ENCODE measurements at regions not wholly inside any gene's neighbourhood (a gene's known extent, or its start where the extent isn't known, plus 50 kb on each side); places are given as distances from the start of the nearest gene placed in this dataset.
"Not testable (repeated sequence)": the region's sequence is repeated elsewhere in the genome, so short reads cannot be mapped to it uniquely, and the experiment has no call there.

DNA sequence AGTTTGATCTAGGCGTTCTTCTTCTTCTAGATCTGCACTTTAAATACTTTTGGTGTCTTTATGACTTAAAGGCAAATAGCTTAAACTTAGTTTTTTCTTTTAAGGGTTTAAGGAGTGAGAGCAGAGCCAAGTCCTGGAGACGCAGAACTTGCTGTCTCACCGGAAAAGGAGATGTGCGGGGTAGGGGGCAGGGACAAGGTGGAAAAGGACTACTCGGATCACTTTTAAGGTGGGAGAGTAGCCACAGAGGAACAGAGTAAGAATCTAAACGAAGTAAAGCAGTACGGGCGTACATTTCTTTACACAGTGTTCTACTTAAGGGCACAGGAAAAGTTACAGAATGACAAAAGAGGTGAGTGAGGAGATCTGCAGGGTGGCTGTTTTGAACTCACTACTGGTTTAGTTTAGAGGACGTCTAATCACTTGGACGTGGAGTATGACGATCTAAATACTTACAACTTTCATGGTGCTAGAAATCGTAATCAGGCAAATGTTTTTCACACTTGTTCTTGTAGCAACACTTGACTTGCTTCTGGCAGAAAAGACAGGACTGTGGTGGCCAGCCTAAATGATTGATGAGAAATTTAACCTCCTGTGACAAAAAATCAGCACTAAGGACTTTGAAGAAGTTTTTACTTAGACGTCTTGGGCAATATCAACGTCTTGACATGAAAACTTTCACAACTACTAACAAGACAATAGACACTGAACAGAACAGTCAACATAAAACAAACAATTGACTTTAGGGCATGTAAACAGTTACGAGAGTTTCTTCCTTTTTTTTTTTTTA lies 127.0 kb downstream of the ART5 start:
- not testable (repeated sequence) for DNase-seq (ENCODE audit: low read depth in 2 of 2)

- not testable (repeated sequence) for DNase-seq (ENCODE audit: low read depth in 2 of 2)
These were observed 128.5 kb downstream of the ART5 start for GRCh38 chr11:3513311-3513710.

DNA sequence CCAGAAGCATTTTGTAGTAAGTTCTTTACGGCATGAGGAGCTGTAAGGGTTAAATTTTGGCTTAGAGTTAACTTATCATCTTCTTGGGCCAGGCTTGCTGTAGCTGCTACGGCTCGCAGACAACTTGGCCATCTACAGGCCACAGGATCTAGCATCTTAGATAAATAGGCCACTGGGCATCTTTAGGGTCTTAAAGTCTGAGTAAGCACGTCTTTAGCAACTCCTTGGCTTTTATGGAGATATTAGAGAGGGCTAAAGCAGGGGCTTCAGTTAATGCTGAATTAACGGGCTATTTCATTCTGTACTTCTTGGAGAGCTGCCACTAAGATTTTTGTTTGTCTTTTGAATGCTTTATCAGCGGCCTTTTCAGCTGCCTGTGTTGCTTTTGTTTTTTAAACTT lies 129.0 kb downstream of the ART5 start:
- not testable (repeated sequence) for DNase-seq (ENCODE audit: low read depth in 2 of 2)

DNA sequence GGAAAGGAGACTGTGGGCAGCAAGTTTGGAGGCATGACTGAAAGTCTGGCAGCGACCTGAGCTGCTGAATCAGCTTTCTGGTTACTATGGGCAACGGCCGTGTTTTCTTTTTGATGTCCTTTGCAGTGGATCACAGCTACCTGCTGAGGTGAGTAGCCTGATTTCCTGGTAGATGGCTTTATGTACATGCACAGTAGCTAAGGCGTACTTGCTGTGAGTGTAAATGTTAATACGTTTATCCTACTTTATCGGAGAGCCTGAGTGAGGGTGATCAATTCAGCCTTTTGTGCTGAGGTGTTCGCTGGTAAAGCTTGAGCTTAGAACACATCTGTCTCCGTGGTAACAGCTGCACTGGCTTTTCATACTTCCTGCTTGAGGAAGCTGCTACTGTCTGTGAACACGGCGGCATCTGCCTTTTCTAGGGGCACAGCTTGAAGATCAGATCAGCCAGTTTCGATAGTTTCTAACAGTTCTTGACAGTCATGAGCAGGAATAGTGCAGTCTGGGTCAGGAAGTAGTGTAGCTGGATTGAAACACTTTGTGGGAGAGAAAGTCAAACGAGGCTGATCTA lies 129.6 kb downstream of the ART5 start:
- not testable (repeated sequence) for DNase-seq (ENCODE audit: low read depth in 2 of 2)

DNA sequence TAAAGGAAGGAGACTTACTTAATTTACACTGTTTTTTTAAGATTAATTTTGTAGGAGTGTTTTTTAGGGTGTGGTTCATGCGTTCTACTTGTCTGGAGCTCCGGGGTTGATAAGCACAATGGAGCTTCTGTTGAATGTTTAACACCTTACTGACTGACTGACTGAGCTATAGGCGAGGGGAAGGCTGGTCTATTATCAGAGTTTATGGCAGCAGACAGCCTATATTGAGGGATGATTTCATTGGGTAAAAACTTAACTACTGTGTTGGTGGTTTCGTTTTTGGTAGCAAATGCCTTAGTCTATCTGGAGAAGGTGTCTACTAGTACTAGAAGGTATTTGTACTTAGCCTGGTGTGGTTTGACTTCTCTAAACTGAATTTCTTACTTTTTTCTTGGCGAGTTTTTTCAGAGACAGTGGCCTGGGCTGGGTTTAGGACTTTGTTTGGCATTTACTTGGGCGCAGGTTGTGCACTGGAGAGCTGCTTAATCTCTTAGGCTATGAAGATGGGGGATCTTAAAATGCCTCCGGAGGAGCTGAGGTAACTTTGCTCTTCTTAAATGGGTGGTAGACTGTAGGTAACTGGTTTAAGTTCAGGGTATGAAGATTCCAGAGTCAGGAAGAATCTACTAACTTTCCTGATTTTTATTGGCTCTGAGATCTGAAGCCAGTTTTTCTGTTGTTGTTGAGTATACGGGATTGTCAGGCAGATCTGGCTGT lies 130.2 kb downstream of the ART5 start:
- DNase-seq (ENCODE audit: low read depth in 2 of 2) = not testable (repeated sequence)

- DNase-seq (ENCODE audit: low read depth in 2 of 2) = not testable (repeated sequence)
These were observed 130.6 kb upstream of the ZNF195 start for GRCh38 chr11:3509563-3509962.

DNA sequence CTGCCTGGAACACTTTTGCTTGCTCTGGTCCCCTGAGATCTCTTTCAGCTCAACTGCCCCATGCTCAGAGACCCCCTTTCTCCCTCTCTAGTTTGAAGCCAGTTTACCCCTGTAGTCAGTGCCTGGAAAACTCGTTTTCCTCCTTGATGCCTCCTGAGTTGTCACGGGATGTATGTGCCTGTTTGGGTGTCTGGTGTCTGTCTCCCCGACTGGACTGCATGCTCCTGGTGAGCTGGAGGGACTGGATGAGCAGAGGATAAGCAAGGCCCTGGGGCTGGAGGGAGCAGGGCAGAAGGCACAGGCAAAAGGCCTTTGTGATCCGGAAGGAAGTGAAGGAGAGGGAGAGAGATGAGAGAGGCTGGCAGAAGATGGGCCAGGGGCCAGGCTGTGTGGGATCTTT lies 120.3 kb upstream of the ZNF195 start:
- DNase-seq (ENCODE audit: low read depth in 2 of 2) = not testable (repeated sequence)

- not testable (repeated sequence) for DNase-seq (ENCODE audit: low read depth in 2 of 2)
These were observed 119.4 kb upstream of the ZNF195 start for GRCh38 chr11:3498356-3498755.

DNA sequence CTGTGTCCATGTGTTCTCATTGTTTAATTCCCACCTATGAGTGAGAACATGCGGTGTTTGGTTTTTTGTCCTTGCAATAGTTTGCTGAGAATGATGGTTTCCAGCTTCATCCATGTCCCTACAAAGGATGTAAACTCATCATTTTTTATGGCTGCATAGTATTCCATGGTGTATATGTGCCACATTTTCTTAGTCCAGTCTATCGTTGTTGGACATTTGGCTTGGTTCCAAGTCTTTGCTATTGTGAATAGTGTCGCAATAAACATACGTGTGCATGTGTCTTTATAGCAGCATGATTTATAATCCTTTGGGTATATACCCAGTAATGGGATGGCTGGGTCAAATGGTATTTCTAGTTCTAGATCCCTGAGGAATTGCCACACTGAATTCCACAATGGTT lies 114.2 kb upstream of the ZNF195 start:
- not testable (repeated sequence) for DNase-seq (ENCODE audit: low read depth in 2 of 2)

DNA sequence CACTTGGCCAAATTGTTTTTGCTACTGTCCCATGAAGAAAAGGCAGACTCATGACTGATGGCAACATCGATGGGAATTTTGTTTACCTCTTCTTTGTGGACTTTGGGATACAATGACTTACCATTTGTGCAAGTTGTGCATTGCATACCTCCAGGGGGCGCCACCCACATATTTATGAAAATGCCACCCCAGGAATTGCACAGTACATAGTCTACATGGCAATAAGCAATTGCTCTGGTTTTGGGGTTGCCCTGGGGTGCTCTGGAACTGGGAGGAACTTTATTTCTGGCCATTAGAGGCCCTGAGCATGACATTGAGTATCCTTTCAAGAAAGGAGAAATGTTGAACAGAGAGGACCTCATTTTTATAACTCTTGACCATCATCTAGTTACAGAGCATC lies 109.1 kb upstream of the ZNF195 start:
- DNase-seq (ENCODE audit: low read depth in 2 of 2) = not testable (repeated sequence)

GRCh38 chr11:3485737-3486136 lies 106.8 kb upstream of the ZNF195 start:
- DNase-seq (ENCODE audit: low read depth in 2 of 2) = not testable (repeated sequence)

GRCh38 chr11:3476937-3477885 lies 98.3 kb upstream of the ZNF195 start:
- not testable (repeated sequence) for DNase-seq (ENCODE audit: low read depth in 2 of 2)

- DNase-seq (ENCODE audit: low read depth in 2 of 2) = not testable (repeated sequence)
These were observed 97.4 kb upstream of the ZNF195 start for GRCh38 chr11:3476084-3476936.

GRCh38 chr11:3468963-3469362 lies 90.0 kb upstream of the ZNF195 start:
- not testable (repeated sequence) for DNase-seq (ENCODE audit: low read depth in 2 of 2)

DNA sequence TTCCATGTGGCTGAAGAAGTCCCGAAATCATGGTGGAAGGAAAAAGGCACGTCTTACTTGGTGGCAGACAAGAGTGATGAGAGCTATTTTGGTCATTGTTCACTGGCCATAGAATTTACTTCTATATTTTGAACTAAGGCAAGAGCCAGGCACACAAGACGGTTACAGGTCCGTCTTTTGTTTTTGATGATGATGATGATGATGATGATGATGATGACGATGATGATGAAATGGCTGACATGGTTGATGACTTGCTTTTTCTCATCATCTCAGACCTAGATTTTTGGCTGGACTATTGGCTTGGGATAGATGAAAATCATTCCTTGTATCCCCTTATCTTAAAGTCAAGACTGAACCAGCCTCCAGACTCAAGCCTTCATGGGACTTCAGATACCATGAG lies 88.7 kb upstream of the ZNF195 start:
- DNase-seq (ENCODE audit: low read depth in 2 of 2) = not testable (repeated sequence)

DNA sequence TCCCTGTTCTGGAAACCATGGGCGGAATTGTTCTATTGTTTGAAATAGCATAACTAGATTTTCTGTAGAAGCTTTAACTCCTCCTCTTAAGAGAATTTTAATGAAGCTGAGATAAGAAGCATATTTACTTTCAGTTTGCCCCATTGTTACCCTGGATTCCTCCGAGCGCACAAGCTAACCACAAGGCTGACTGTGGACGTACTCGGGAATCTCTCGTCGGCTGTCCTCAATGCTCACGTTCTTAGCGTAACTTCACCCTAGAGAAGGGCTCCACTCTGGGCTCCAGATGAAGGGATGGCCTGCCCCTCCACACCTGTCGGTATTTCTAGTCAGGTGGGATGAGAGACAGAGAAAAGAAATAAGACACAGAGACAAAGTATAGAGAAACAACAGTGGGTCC lies 76.7 kb upstream of the ZNF195 start:
- not testable (repeated sequence) for DNase-seq (ENCODE audit: low read depth in 2 of 2)

DNA sequence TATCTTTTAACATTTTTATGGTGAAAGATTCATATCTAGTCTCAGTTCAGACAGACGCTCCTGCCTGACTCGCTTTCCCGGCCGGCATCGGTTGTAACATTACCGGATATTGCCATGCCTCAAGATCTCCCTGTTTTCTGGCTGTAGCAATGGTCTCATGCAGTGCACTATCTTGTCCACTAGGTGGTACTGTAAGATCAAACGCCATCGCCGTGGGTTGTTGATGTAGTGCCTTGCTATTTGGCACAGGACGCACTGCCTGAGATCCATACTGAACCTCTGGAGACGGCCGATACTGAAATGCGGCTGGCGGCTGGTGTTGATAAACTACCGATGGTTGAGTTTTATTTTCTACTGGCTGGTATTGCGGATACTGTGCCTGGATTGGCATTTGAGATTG lies 75.9 kb upstream of the ZNF195 start:
- peak; percentile 4 to 20 for DNase-seq (ENCODE audit: low read depth in 2 of 2)

- not testable (repeated sequence) for DNase-seq (ENCODE audit: low read depth in 2 of 2)
These were observed 74.8 kb upstream of the ZNF195 start for GRCh38 chr11:3453596-3454256.

DNA sequence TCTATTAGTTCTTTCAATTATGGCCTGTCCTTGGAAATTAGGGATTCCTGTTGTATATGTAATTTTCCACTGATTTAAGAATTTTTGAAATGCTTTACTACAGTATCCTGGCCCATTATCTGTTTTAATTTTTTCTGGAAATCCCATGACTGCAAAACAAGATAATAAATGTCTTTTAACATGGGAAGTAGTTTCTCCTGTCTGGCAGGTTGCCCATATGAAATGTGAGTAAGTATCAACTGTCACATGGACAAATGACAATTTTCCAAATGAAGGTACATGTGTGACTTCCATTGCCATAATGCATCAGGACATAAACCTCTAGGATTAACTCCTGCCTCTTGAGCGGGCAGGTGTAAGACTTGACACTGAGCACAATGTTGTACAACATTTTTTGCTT lies 71.9 kb upstream of the ZNF195 start:
- not testable (repeated sequence) for DNase-seq (ENCODE audit: low read depth in 2 of 2)

DNA sequence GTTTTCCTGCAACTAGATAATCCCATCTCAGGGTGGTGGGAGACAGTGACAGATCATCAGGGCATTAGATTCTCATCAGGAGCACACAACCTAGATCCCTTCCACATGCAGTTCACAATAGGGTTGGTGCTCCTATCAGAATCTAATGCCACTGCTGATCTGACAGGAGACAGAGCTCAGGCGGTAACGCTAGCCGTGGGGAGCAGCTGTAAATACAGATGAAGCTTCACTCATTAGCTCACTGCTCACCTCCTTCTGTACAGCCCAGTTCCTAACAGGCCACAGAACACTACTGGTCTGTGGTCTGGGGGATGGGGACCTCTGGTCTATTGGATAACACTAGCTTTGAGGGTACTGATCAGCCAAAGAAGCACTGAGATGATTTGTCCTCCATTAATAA lies 66.6 kb upstream of the ZNF195 start:
- DNase-seq (ENCODE audit: low read depth in 2 of 2) = not testable (repeated sequence)

All from stimulated activated CD8-positive, alpha-beta memory T cell treated with anti-CD3 and anti-CD28 coated beads, Interleukin-15, amount 100 ng/mL, for 48 hours (primary cell).